Hepatocyte (in vitro differentiated cells): ENCODE measurements at regions not wholly inside any gene's neighbourhood (a gene's known extent, or its start where the extent isn't known, plus 50 kb on each side); places are given as distances from the start of the nearest gene placed in this dataset.

ENCODE experiments used
- DNase-seq: peaks from one replicate; pipeline ENCODE4 v3.0.0-alpha.2; 2016; ENCODE audit warnings: low spot score
- H2AFZ ChIP-seq: fragments of 200-600 bp; sonication (generic); 2 replicates; pipeline ENCODE4 v1.6.0; 2016; ENCODE audit warnings: antibody characterized with exemption, mild to moderate bottlenecking
- H3K27ac ChIP-seq: fragments of 200-600 bp; sonication (generic); 2 replicates; pipeline ENCODE4 v1.5.1; 2016; ENCODE audit warnings: mild to moderate bottlenecking
- H3K27me3 ChIP-seq: fragments of 200-600 bp; sonication (generic); 2 replicates; pipeline ENCODE4 v1.6.1; 2016
- H3K36me3 ChIP-seq: fragments of 200-600 bp; sonication (generic); replicated peaks from 2 replicates; pipeline ENCODE4 v1.5.1; 2016; ENCODE audit warnings: low read depth; ENCODE audit not compliant: insufficient read depth
- H3K4me1 ChIP-seq: fragments of 200-600 bp; sonication (generic); 2 replicates; pipeline ENCODE4 v1.5.1; 2016; ENCODE audit warnings: mild to moderate bottlenecking, moderate library complexity; ENCODE audit not compliant: insufficient read depth
- H3K4me2 ChIP-seq: fragments of 200-600 bp; sonication (generic); 2 replicates; pipeline ENCODE4 v1.6.0; 2016
- H3K4me3 ChIP-seq: fragments of 200-600 bp; sonication (generic); 2 replicates; pipeline ENCODE4 v1.5.1; 2016; ENCODE audit warnings: mild to moderate bottlenecking
- H3K79me2 ChIP-seq: fragments of 200-600 bp; sonication (generic); 2 replicates; pipeline ENCODE4 v1.6.0; 2017; ENCODE audit warnings: mild to moderate bottlenecking
- H3K9me2 ChIP-seq: fragments of 200-600 bp; sonication (generic); replicated peaks from 2 replicates; pipeline ENCODE4 v1.6.0; 2017; ENCODE audit warnings: mild to moderate bottlenecking; ENCODE audit not compliant: insufficient read depth
- H3K9me3 ChIP-seq: fragments of 200-600 bp; sonication (generic); 2 replicates; pipeline ENCODE4 v1.5.1; 2016; ENCODE audit warnings: low read depth, mild to moderate bottlenecking
- H4K20me1 ChIP-seq: fragments of 200-600 bp; sonication (generic); 2 replicates; pipeline ENCODE4 v1.6.0; 2016; ENCODE audit warnings: mild to moderate bottlenecking; ENCODE audit not compliant: insufficient read depth, poor library complexity, severe bottlenecking
- EZH2 ChIP-seq: fragments of 200-600 bp; sonication (generic); IDR thresholded peaks from 2 replicates; pipeline ENCODE4 v1.6.1; 2016; ENCODE audit warnings: antibody characterized with exemption, mild to moderate bottlenecking, borderline replicate concordance
- EZH2phosphoT487 ChIP-seq: fragments of 200-600 bp; sonication (generic); IDR thresholded peaks from one replicate; pipeline ENCODE4 v1.6.1; 2018; ENCODE audit warnings: antibody characterized with exemption, mild to moderate bottlenecking, low read depth, moderate library complexity; ENCODE audit not compliant: unreplicated experiment, severe bottlenecking
- WGBS: methylation state at CpG from one replicate; pipeline ENCODE4 v1.1.6; 2016; ENCODE audit warnings: low lambda C conversion rate; ENCODE audit errors: missing lambda C conversion rate; 5-methylcytosine and 5-hydroxymethylcytosine counted together
- TF ChIP-seq, protein P1 (sequence below): fragments of 200-600 bp; sonication (generic); IDR thresholded peaks from 2 replicates; pipeline ENCODE4 v1.5.1; 2016; ENCODE audit warnings: antibody characterized with exemption, mild to moderate bottlenecking; ENCODE audit not compliant: poor library complexity

DNA sequence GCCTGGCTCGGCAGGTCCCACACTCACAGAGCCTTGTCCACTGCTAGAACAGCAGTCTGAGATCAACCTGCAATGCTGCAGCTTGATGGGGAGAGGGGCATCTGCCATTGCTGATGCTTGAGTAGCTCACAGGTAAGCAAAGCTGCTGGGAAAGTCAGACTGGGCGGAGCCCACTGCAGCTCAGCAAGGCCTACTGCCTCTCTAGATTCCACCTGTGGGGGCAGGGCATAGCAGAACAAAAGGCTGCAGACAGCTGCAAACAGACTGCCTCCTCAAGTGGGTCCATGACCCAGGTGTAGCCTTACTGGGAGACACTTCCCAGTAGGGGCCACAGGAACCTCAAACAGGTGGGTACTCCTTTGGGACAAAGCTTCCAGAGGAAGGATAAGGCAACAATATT is 110.6 kb upstream of the ADAMTS3 start:
- H3K4me3 ChIP-seq = no peak overlapping the region
- WGBS = 95% methylated on average over 2 of the region's 2 CpGs
- no peak for DNase-seq
- H3K9me3 ChIP-seq = no peaks in the 10 kb centered on the region
- H2AFZ ChIP-seq = no peak overlapping the region
- H3K9me2 ChIP-seq = no peaks in the 10 kb centered on the region
- H3K79me2 ChIP-seq = no peaks in the 10 kb centered on the region
- H3K4me1 ChIP-seq = no peaks in the 10 kb centered on the region
- H3K27me3 ChIP-seq = no peaks in the 10 kb centered on the region
- H4K20me1 ChIP-seq = no peaks in the 10 kb centered on the region
- H3K27ac ChIP-seq = no peak overlapping the region
- no peak overlapping the region for H3K4me2 ChIP-seq
- no peaks in the 10 kb centered on the region for H3K36me3 ChIP-seq
- TF ChIP-seq, protein P1, sequence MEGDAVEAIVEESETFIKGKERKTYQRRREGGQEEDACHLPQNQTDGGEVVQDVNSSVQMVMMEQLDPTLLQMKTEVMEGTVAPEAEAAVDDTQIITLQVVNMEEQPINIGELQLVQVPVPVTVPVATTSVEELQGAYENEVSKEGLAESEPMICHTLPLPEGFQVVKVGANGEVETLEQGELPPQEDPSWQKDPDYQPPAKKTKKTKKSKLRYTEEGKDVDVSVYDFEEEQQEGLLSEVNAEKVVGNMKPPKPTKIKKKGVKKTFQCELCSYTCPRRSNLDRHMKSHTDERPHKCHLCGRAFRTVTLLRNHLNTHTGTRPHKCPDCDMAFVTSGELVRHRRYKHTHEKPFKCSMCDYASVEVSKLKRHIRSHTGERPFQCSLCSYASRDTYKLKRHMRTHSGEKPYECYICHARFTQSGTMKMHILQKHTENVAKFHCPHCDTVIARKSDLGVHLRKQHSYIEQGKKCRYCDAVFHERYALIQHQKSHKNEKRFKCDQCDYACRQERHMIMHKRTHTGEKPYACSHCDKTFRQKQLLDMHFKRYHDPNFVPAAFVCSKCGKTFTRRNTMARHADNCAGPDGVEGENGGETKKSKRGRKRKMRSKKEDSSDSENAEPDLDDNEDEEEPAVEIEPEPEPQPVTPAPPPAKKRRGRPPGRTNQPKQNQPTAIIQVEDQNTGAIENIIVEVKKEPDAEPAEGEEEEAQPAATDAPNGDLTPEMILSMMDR = no peak
- TF ChIP-seq EZH2 (no peak), EZH2phosphoT487 (no peak)

DNA sequence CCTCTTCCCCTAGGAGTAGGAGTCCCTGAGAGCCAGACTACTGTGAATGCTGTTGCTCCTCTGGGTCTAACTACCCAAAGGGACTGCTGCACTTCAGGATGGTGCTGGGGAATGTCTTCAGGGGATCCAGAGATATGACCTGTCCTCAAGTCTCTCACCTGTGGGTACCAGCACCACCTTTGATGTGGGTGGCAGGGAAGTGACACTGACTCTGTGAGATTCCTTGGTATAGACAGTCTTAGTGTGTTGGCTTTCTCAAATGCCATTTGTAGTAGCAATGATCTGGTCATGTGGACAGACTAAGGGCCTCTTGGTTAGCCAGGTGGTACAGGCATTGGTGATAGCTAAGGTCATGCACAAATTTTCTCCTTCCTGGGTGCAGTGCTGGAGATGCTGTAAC is 108.9 kb upstream of the ADAMTS3 start:
- no peak overlapping the region for H3K4me3 ChIP-seq
- H3K4me1 ChIP-seq = no peaks in the 10 kb centered on the region
- H3K9me2 ChIP-seq = no peaks in the 10 kb centered on the region
- DNase-seq = no peak
- H3K27me3 ChIP-seq = no peaks in the 10 kb centered on the region
- H4K20me1 ChIP-seq = no peaks in the 10 kb centered on the region
- H3K4me2 ChIP-seq = no peak overlapping the region
- no peak overlapping the region for H3K27ac ChIP-seq
- no peaks in the 10 kb centered on the region for H3K36me3 ChIP-seq
- TF ChIP-seq EZH2phosphoT487 (no peak), EZH2 (no peak)
- TF ChIP-seq, protein P1 = no peak
- no peaks in the 10 kb centered on the region for H3K9me3 ChIP-seq
- H3K79me2 ChIP-seq = no peaks in the 10 kb centered on the region
- no peak overlapping the region for H2AFZ ChIP-seq

DNA sequence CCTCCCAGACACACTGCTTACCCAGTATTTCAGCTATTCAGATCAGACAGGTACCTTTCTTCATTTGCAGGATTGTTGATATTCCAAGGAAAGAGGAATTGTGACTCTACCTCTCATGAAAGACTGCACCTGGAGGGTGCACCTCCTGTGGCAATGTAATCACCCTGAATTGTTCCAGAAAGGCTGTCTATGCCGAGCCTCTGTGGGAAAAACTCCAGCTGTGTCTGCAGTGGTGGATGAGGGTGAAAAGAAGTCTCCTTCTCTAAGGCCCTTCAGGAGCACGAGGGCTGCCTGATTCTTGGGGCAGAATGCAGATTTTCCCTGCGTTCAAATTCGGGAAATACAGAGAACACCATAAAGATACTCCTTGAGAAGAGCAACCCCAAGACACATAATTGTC is 108.2 kb upstream of the ADAMTS3 start:
- no peak overlapping the region for H3K27ac ChIP-seq
- H3K36me3 ChIP-seq = no peaks in the 10 kb centered on the region
- H4K20me1 ChIP-seq = no peaks in the 10 kb centered on the region
- no peaks in the 10 kb centered on the region for H3K27me3 ChIP-seq
- no peak overlapping the region for H3K4me3 ChIP-seq
- no peak for TF ChIP-seq EZH2phosphoT487
- TF ChIP-seq, protein P1 = no peak
- no peak for TF ChIP-seq EZH2
- no peaks in the 10 kb centered on the region for H3K9me3 ChIP-seq
- DNase-seq = no peak
- no peak overlapping the region for H2AFZ ChIP-seq
- H3K9me2 ChIP-seq = no peaks in the 10 kb centered on the region
- H3K79me2 ChIP-seq = no peaks in the 10 kb centered on the region
- no peaks in the 10 kb centered on the region for H3K4me1 ChIP-seq
- H3K4me2 ChIP-seq = no peak overlapping the region
- WGBS = 91% methylated on average over 4 of the region's 4 CpGs

DNA sequence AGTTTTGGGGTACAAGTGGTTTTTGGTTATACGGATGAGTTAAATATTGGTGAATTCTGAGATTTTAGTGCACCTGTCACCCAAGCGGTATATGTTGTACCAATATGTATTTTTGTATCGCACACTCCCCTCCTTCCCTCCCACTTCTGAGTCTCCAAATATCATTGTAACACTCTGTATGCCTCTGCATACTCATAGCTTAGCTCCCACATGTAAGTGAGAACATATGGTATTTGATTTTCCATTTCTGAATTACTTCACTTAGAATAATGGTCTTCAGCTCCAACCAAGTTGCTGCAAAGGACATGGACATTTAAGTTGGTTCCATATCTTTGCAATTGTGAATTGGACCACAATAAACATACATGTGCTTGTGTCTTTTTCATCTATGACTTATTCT is 103.0 kb upstream of the ADAMTS3 start:
- Histone ChIP-seq H3K79me2 (no peaks in the 10 kb centered on the region), H3K4me3 (no peak overlapping the region), H3K9me2 (no peaks in the 10 kb centered on the region), H3K4me1 (no peaks in the 10 kb centered on the region), H3K9me3 (no peaks in the 10 kb centered on the region), H3K4me2 (no peak overlapping the region), H3K36me3 (no peaks in the 10 kb centered on the region), H3K27ac (no peak overlapping the region), H3K27me3 (no peaks in the 10 kb centered on the region), H4K20me1 (no peaks in the 10 kb centered on the region), H2AFZ (no peak overlapping the region)
- TF ChIP-seq EZH2phosphoT487 (no peak), EZH2 (no peak)
- TF ChIP-seq, protein P1 = no peak
- WGBS = 95% methylated on average over 3 of the region's 3 CpGs
- no peak for DNase-seq
